IMR-90 (cell line): ENCODE measurements at regions not wholly inside any gene's neighbourhood (a gene's known extent, or its start where the extent isn't known, plus 50 kb on each side); places are given as distances from the start of the nearest gene placed in this dataset.

ENCODE experiments used
- ATAC-seq: fragments of 200-7000 bp; cut with Tn5 transposase; 2 replicates; pipeline ENCODE4 v1.9.1; 2020; ENCODE audit warnings: low read depth, mild to moderate bottlenecking, moderate library complexity
- BruUV-seq: library from RNA; stranded (reverse); fragments of 400-500 nt; replicated peaks from 2 replicates; lab custom pipeline; 2021; lab: Mats Ljungman, UMichigan
- CTCF ChIA-PET: fragments of 300-600 bp; formaldehyde crosslinking; extraction: SDS; loops from one replicate; lab custom pipeline; 2021; ENCODE audit warnings: antibody characterized with exemption; lab: Yijun Ruan, JAX
- POLR2A ChIA-PET: fragments of 300-600 bp; sonication (Branson Sonifier 250); formaldehyde crosslinking; loops from one replicate; lab custom pipeline; 2022; ENCODE audit warnings: antibody characterized with exemption; ENCODE audit not compliant: unreplicated experiment; lab: Charles Lee
- DNase-seq: peaks from one replicate; pipeline ENCODE4 v3.0.0; 2013
- H2AFZ ChIP-seq: replicated peaks from 2 replicates; pipeline ENCODE3; 2013; ENCODE audit warnings: low read length, mild to moderate bottlenecking; ENCODE audit not compliant: poor library complexity
- H2AK5ac ChIP-seq: 2 replicates; pipeline ENCODE4 v1.6.1; 2013; ENCODE audit warnings: low read depth, low read length, inconsistent platforms
- H2AK9ac ChIP-seq: replicated peaks from 2 replicates; pipeline ENCODE3; 2013; ENCODE audit warnings: mild to moderate bottlenecking, low read depth, low read length, moderate library complexity; ENCODE audit not compliant: poor library complexity
- H2BK120ac ChIP-seq: 2 replicates; pipeline ENCODE4 v1.6.1; 2013; ENCODE audit warnings: low read depth, low read length, inconsistent platforms
- H2BK15ac ChIP-seq: 3 replicates; pipeline ENCODE4 v1.6.1; 2013; ENCODE audit warnings: low read depth, low read length, inconsistent platforms
- H2BK20ac ChIP-seq: 2 replicates; pipeline ENCODE4 v1.6.1; 2013; ENCODE audit warnings: low read depth, mild to moderate bottlenecking, inconsistent platforms, low read length, moderate library complexity
- H2BK5ac ChIP-seq: 2 replicates; pipeline ENCODE4 v1.6.1; 2013; ENCODE audit warnings: mild to moderate bottlenecking, low read depth, low read length, inconsistent platforms; ENCODE audit not compliant: poor library complexity, severe bottlenecking
- H3K14ac ChIP-seq: replicated peaks from 2 replicates; pipeline ENCODE4 v1.6.1; 2013; ENCODE audit warnings: low read depth, low read length, inconsistent platforms
- H3K18ac ChIP-seq: 2 replicates; pipeline ENCODE4 v1.6.1; 2013; ENCODE audit warnings: low read depth, low read length, control low read depth
- H3K23ac ChIP-seq: 2 replicates; pipeline ENCODE4 v1.6.1; 2013; ENCODE audit warnings: low read depth, low read length, inconsistent platforms
- H3K27ac ChIP-seq: 2 replicates; pipeline ENCODE4 v1.5.1; 2013; ENCODE audit warnings: mild to moderate bottlenecking, control low read depth, low read length; ENCODE audit not compliant: insufficient read depth
- H3K27me3 ChIP-seq: 2 replicates; pipeline ENCODE4 v1.6.1; 2013; ENCODE audit warnings: low read length; ENCODE audit not compliant: control insufficient read depth, insufficient read depth
- H3K36me3 ChIP-seq: 2 replicates; pipeline ENCODE4 v1.6.1; 2013; ENCODE audit warnings: low read length, mixed read lengths; ENCODE audit not compliant: control insufficient read depth, insufficient read depth
- H3K4ac ChIP-seq: 2 replicates; pipeline ENCODE4 v1.6.1; 2013; ENCODE audit warnings: low read depth, low read length, inconsistent platforms
- H3K4me1 ChIP-seq: 2 replicates; pipeline ENCODE4 v1.6.1; 2013; ENCODE audit warnings: low read length, mixed read lengths; ENCODE audit not compliant: control insufficient read depth, insufficient read depth
- H3K4me2 ChIP-seq: 2 replicates; pipeline ENCODE4 v1.6.1; 2013; ENCODE audit warnings: low read depth, mild to moderate bottlenecking, control low read depth, low read length, moderate library complexity
- H3K4me3 ChIP-seq: 2 replicates; pipeline ENCODE4 v1.5.1; 2013; ENCODE audit warnings: low read depth, mild to moderate bottlenecking, control low read depth, low read length, moderate library complexity; ENCODE audit not compliant: insufficient read depth
- H3K56ac ChIP-seq: 2 replicates; pipeline ENCODE4 v1.6.1; 2013; ENCODE audit warnings: low read length, inconsistent platforms; ENCODE audit not compliant: insufficient read depth; ENCODE audit errors: extremely low read depth
- H3K79me1 ChIP-seq, 2 experiments: 2 replicates each; pipeline ENCODE4 v1.6.1; 2013; ENCODE audit warnings: low read length in 2 of 2, inconsistent platforms in 1 of 2, low read depth in 1 of 2
- H3K9ac ChIP-seq: 2 replicates; pipeline ENCODE4 v1.6.1; 2013; ENCODE audit warnings: low read depth, low read length, control low read depth
- H3K9me1 ChIP-seq: 2 replicates; pipeline ENCODE4 v1.6.1; 2013; ENCODE audit warnings: low read length, inconsistent platforms; ENCODE audit not compliant: insufficient read depth
- H3K9me3 ChIP-seq: 2 replicates; pipeline ENCODE4 v1.6.1; 2013; ENCODE audit warnings: low read length; ENCODE audit not compliant: control insufficient read depth, insufficient read depth
- H4K20me1 ChIP-seq: 2 replicates; pipeline ENCODE4 v1.6.1; 2013; ENCODE audit warnings: low read length, inconsistent platforms; ENCODE audit not compliant: insufficient read depth
- H4K5ac ChIP-seq: 2 replicates; pipeline ENCODE4 v1.6.1; 2013; ENCODE audit warnings: mild to moderate bottlenecking, low read depth, low read length, control low read depth
- H4K8ac ChIP-seq, 2 experiments: 2 replicates each; pipeline ENCODE4 v1.6.1; 2013; ENCODE audit warnings: low read depth in 2 of 2, low read length in 2 of 2, control low read depth in 1 of 2, inconsistent platforms in 1 of 2
- H4K91ac ChIP-seq: 2 replicates; pipeline ENCODE4 v1.6.1; 2013; ENCODE audit warnings: low read depth, low read length, inconsistent platforms; ENCODE audit not compliant: insufficient read depth
- CTCF ChIP-seq: conservative IDR thresholded peaks from 2 replicates; pipeline ENCODE4 v1.5.1; 2012; ENCODE audit warnings: mild to moderate bottlenecking, low read depth, low read length, improper control_type of control experiment
- ELK1 ChIP-seq: fragments of 150-350 bp; IDR thresholded peaks from 2 replicates; pipeline ENCODE4 v1.6.1; 2016; ENCODE audit warnings: low read depth, mild to moderate bottlenecking, low read length, moderate library complexity, borderline replicate concordance
- FOS ChIP-seq: fragments of 150-350 bp; IDR thresholded peaks from 2 replicates; pipeline ENCODE4 v1.6.1; 2016; ENCODE audit warnings: low read depth, low read length
- MAZ ChIP-seq: IDR thresholded peaks from 2 replicates; pipeline ENCODE4 v1.6.1; 2012; ENCODE audit warnings: low read depth, mild to moderate bottlenecking, low read length, improper control_type of control experiment, moderate library complexity, borderline replicate concordance
- POLR2A ChIP-seq: IDR thresholded peaks from 2 replicates; pipeline ENCODE4 v1.6.1; 2012; ENCODE audit warnings: mild to moderate bottlenecking, low read depth, low read length
- WGBS, 2 experiments: methylation state at CpG; one replicate each; pipeline versions ENCODE4 v1.1.5 to v1.1.7; 2013; ENCODE audit warnings: missing lambda C conversion rate in 2 of 2; ENCODE audit not compliant: insufficient read length in 1 of 2; ENCODE audit errors: extremely low coverage in 2 of 2; 5-methylcytosine and 5-hydroxymethylcytosine counted together
- dilution Hi-C: fragments of 300-500 bp; cut with HindIII; formaldehyde crosslinking; loops from one replicate; pipeline ENCODE4 v1.14.3; 2018; ENCODE audit warnings: low sequenced_read_pairs; ENCODE audit not compliant: unreplicated experiment
- in situ Hi-C: fragments of 300-500 bp; cut with MboI; formaldehyde crosslinking; loops from 3 replicates; pipeline ENCODE4 v1.14.3; 2019; ENCODE audit warnings: low sequenced_read_pairs, inconsistent platforms, mixed read lengths
- intact Hi-C: fragments of 100-400 bp; cut with micrococcal nuclease; formaldehyde crosslinking; loops from 2 replicates; pipeline ENCODE4 v1.10.0; 2022

GRCh38 chr12:127455347-127456265 lies 811.4 kb upstream of the TMEM132C start:
- Histone ChIP-seq H2AK9ac (no peak overlapping the region), H4K5ac (no peak overlapping the region), H3K9me1 (no peaks in the 10 kb centered on the region), H4K8ac (no peak overlapping the region), H2BK120ac (no peak overlapping the region), H4K20me1 (no peaks in the 10 kb centered on the region), H3K23ac (no peak overlapping the region), H3K4me2 (peak overlapping the region; percentile 55; the same call in 1 of the 2 replicates), H3K4me1 (0 out of 2 replicates have a peak, but pooled peaks cover 1% of the 10 kb centered on the region), H2BK5ac (no peak overlapping the region), H3K4ac (no peak overlapping the region), H3K79me1 (no peaks in the 10 kb centered on the region), H3K4me3 (no peak overlapping the region), H3K9ac (no peak overlapping the region), H2BK20ac (no peak overlapping the region), H3K18ac (no peak overlapping the region), H3K27ac (no peak overlapping the region), H3K27me3 (peaks cover 10% of the 10 kb centered on the region; the same call in 1 of the 2 replicates), H3K14ac (no peak overlapping the region), H2AFZ (peak overlapping the region; percentile 33), H2BK15ac (no peak overlapping the region), H4K91ac (no peak overlapping the region), H3K9me3 (peaks cover 9% of the 10 kb centered on the region; the same call in 1 of the 2 replicates), H3K56ac (no peak overlapping the region), H2AK5ac (no peak overlapping the region), H3K36me3 (no peaks in the 10 kb centered on the region)
- intact Hi-C loops (no loop called here), in situ Hi-C loops (no loop called here), dilution Hi-C loops (no loop called here)
- ChIA-PET CTCF (no interaction called here), POLR2A (no interaction called here)
- peak; percentile 61 for ATAC-seq
- TF ChIP-seq MAZ (no peak), CTCF (no peak), FOS (no peak), ELK1 (no peak), POLR2A (no peak)
- no peak for DNase-seq
- BruUV-seq: no TSS peak
- 5% methylated on average over 26 of the region's 85 CpGs; no CpG with 5 or more reads in 1 of the 2 experiments for WGBS, 2 experiments
